K562 (cell line): ENCODE measurements at regions not wholly inside any gene's neighbourhood (a gene's known extent, or its start where the extent isn't known, plus 50 kb on each side); places are given as distances from the start of the nearest gene placed in this dataset.
"Not testable (repeated sequence)": the region's sequence is repeated elsewhere in the genome, so short reads cannot be mapped to it uniquely, and the experiment has no call there.

Experiments used
- ATAC-seq: fragments of 200-7000 bp; cut with Tn5 transposase; 3 replicates; pipeline ENCODE4 v1.9.1; 2020; ENCODE audit warnings: moderate library complexity
- BruUV-seq: library from RNA; stranded (reverse); fragments of 400-500 nt; replicated peaks from 2 replicates; lab custom pipeline; 2021; lab: Mats Ljungman, UMichigan
- CTCF ChIA-PET: fragments of 300-600 bp; formaldehyde crosslinking; extraction: SDS; loops from one replicate; lab custom pipeline; 2021; ENCODE audit warnings: low intra/inter-chr PET ratio; lab: Yijun Ruan, JAX
- POLR2A ChIA-PET: fragments of 300-600, 350-650 bp; sonication (Branson Sonifier 250); formaldehyde crosslinking; extraction: SDS; loops from one replicate; lab custom pipeline; 2021; ENCODE audit warnings: antibody characterized with exemption, inconsistent platforms; lab: Yijun Ruan, JAX
- DNase-seq, 4 experiments: peaks; one replicate each; pipeline versions ENCODE4 v3.0.0 to v3.0.0-alpha.2; 2011 to 2018; ENCODE audit warnings: low spot score in 3 of 4, mixed read lengths in 3 of 4; ENCODE audit errors: extremely low read depth in 1 of 4
- FAIRE-seq: peaks from 2 replicates; lab custom pipeline; 2011; peaks lifted over from hg19 to GRCh38; lab: Jason Lieb, UNC
- H2AFZ ChIP-seq: 2 replicates; pipeline ENCODE4 v1.6.0; 2011; ENCODE audit warnings: low read depth, low read length, control low read depth, inconsistent platforms
- H3K27ac ChIP-seq: fragments of 200-600 bp; 3 replicates; pipeline ENCODE4 v1.8.0; 2011; ENCODE audit warnings: low read depth, mild to moderate bottlenecking, control low read depth, inconsistent platforms, low read length, moderate library complexity, mixed read lengths; ENCODE audit errors: extremely low read depth
- H3K27me3 ChIP-seq, 2 experiments: fragments of 300-600 bp in 1 of 2; 2 replicates in 1 of 2; 3 replicates in 1 of 2; pipeline versions ENCODE4 v1.6.0 to v1.8.0; 2011; ENCODE audit warnings: inconsistent platforms in 2 of 2, low read length in 2 of 2, mild to moderate bottlenecking in 1 of 2, mixed read lengths in 1 of 2, moderate library complexity in 1 of 2; ENCODE audit not compliant: control insufficient read depth in 2 of 2, insufficient read depth in 2 of 2
- H3K36me3 ChIP-seq: fragments of 300-600 bp; 3 replicates; pipeline ENCODE4 v1.8.0; 2011; ENCODE audit warnings: mild to moderate bottlenecking, low read length, inconsistent platforms; ENCODE audit not compliant: control insufficient read depth, insufficient read depth
- H3K4me1 ChIP-seq, 2 experiments: fragments of 200-600 bp in 1 of 2; replicated peaks in 1 of 2; 2 replicates in 1 of 2; 3 replicates in 1 of 2; pipeline versions ENCODE4 v1.5.1 to v1.8.0; 2011; ENCODE audit warnings: inconsistent platforms in 2 of 2, low read length in 2 of 2, mild to moderate bottlenecking in 1 of 2, mixed read lengths in 1 of 2, moderate library complexity in 1 of 2; ENCODE audit not compliant: control insufficient read depth in 2 of 2, insufficient read depth in 2 of 2
- H3K4me2 ChIP-seq: 2 replicates; pipeline ENCODE4 v1.6.1; 2011; ENCODE audit warnings: low read length, control low read depth, inconsistent platforms, mixed read lengths; ENCODE audit not compliant: insufficient read depth
- H3K4me3 ChIP-seq: fragments of 200-600 bp; sonication (generic), shearing (Covaris generic); 2 replicates; pipeline ENCODE4 v1.5.1; 2016; ENCODE audit warnings: control low read depth, inconsistent platforms
- H3K79me2 ChIP-seq: fragments of 200-600 bp; 3 replicates; pipeline ENCODE4 v1.8.0; 2011; ENCODE audit warnings: low read length, inconsistent platforms; ENCODE audit not compliant: control insufficient read depth, insufficient read depth
- H3K9ac ChIP-seq, 2 experiments: 2 replicates each; pipeline versions ENCODE4 v1.6.0 to v1.6.1; 2011; ENCODE audit warnings: low read depth in 2 of 2, low read length in 2 of 2, control low read depth in 1 of 2, inconsistent platforms in 1 of 2, mild to moderate bottlenecking in 1 of 2, mixed read lengths in 1 of 2; ENCODE audit not compliant: insufficient read depth in 1 of 2
- H3K9me1 ChIP-seq: one replicate; pipeline ENCODE4 v1.6.0; 2011; ENCODE audit warnings: inconsistent platforms, mild to moderate bottlenecking, low read length, moderate library complexity; ENCODE audit not compliant: control insufficient read depth, insufficient read depth
- H3K9me3 ChIP-seq: replicated peaks from 2 replicates; pipeline ENCODE4 v1.5.1; 2011; ENCODE audit warnings: low read depth, low read length, inconsistent platforms; ENCODE audit not compliant: control insufficient read depth, insufficient read depth
- H4K20me1 ChIP-seq: replicated peaks from 2 replicates; pipeline ENCODE4 v1.6.1; 2011; ENCODE audit warnings: low read length, inconsistent platforms, mixed read lengths; ENCODE audit not compliant: control insufficient read depth, insufficient read depth
- ARID2 ChIP-seq: fragments of 450-650 bp; IDR thresholded peaks from 2 replicates; pipeline ENCODE4 v1.6.1; 2017; ENCODE audit warnings: antibody characterized with exemption, mild to moderate bottlenecking
- CBX1 ChIP-seq: sonication (generic); IDR thresholded peaks from 2 replicates; pipeline ENCODE4 v1.6.1; 2016; ENCODE audit warnings: antibody characterized with exemption, low read depth, mild to moderate bottlenecking
- FOXA3 ChIP-seq, 2 experiments: fragments of 450-650 bp in 1 of 2; sonication (generic) in 1 of 2; formaldehyde crosslinking; IDR thresholded peaks in 1 of 2; conservative IDR thresholded peaks in 1 of 2; 2 replicates each; pipeline versions ENCODE4 v1.4.0 to v1.8.0; 2020 to 2022; ENCODE audit warnings: mild to moderate bottlenecking in 2 of 2, missing genetic modification reagents in 1 of 2
- FOXJ2 ChIP-seq: fragments of 200-800 bp; sonication (Bioruptor generic); IDR thresholded peaks from 2 replicates; pipeline ENCODE4 v1.6.1; 2016; ENCODE audit warnings: missing genetic modification characterization, missing compliant biosample characterization
- HDAC3 ChIP-seq: fragments of 450-650 bp; IDR thresholded peaks from 2 replicates; pipeline ENCODE4 v1.6.1; 2018; ENCODE audit warnings: borderline replicate concordance, mild to moderate bottlenecking, moderate library complexity; ENCODE audit not compliant: partially characterized antibody
- MEIS2 ChIP-seq: fragments of 450-650 bp; IDR thresholded peaks from 2 replicates; pipeline ENCODE4 v1.6.1; 2014; ENCODE audit warnings: mild to moderate bottlenecking; ENCODE audit not compliant: partially characterized antibody
- TBP ChIP-seq: optimal IDR thresholded peaks from 2 replicates; pipeline ENCODE3; 2011; ENCODE audit warnings: low read depth, low read length, improper control_type of control experiment
- TCF3 ChIP-seq: sonication (generic); formaldehyde crosslinking; IDR thresholded peaks from 2 replicates; pipeline ENCODE4 v1.4.0; 2020; ENCODE audit warnings: mild to moderate bottlenecking, missing genetic modification reagents
- ZNF668 ChIP-seq: fragments of 250-450 bp; sonication (Bioruptor Pico); IDR thresholded peaks from 2 replicates; pipeline ENCODE4 v1.8.0; 2022; ENCODE audit warnings: mild to moderate bottlenecking, inconsistent platforms
- WGBS: fragments of 100-300 bp; shearing (Covaris generic); methylation state at CpG from one replicate; pipeline ENCODE4 v1.1.6; 2016; ENCODE audit warnings: low coverage, mixed read lengths; ENCODE audit not compliant: insufficient coverage; ENCODE audit errors: missing lambda C conversion rate; 5-methylcytosine and 5-hydroxymethylcytosine counted together
- in situ Hi-C: fragments of 300-500 bp; cut with MboI; formaldehyde crosslinking; loops from 4 replicates; pipeline ENCODE4 v1.15.0; 2018; ENCODE audit warnings: inconsistent platforms, mixed read lengths
- intact Hi-C: fragments of 100-400 bp; cut with micrococcal nuclease; formaldehyde crosslinking; loops from 2 replicates; pipeline ENCODE4 v1.14.2; 2022

GRCh38 chr10:57890691-57891090 lies 377.0 kb downstream of the IPMK start (continued):
- TF ChIP-seq TCF3 (CRISPR knock-in tag) (no peak), FOXJ2 (tag) (no peak), ZNF668 (no peak), TBP (no peak), ARID2 (no peak), MEIS2 (no peak), FOXA3 (CRISPR knock-in tag; conservative IDR thresholded peaks at IDR 0.05 in 1 of 2, IDR thresholded peaks at IDR 0.05 in 1 of 2) (no peak), CBX1 (no peak), HDAC3 (no peak)

DNA sequence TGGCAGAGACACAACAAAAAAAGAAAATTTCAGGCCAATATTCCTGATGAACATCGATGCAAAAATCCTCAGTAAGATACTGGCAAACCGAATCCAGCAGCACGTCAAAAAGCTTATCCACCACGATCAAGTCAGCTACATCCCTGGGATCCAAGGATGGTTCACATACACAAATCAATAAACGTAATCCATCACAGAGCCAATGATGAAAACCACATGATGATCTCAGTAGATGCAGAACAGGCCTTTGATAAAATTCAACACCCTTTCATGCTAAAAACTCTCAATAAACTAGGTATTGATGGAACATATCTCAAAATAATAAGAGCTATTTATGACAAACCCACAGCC lies 382.1 kb downstream of the IPMK start:
- H3K9me1 ChIP-seq, H2AFZ ChIP-seq, H3K27me3 ChIP-seq, H3K9ac ChIP-seq, H3K4me3 ChIP-seq, in situ Hi-C loops, H3K79me2 ChIP-seq, H3K4me1 ChIP-seq, H3K36me3 ChIP-seq, POLR2A ChIA-PET, H3K4me2 ChIP-seq, H3K9me3 ChIP-seq, DNase-seq, BruUV-seq, H3K27ac ChIP-seq, H4K20me1 ChIP-seq, ATAC-seq, CTCF ChIA-PET, intact Hi-C loops, FAIRE-seq: not testable (repeated sequence)
- 0% methylated on average over 5 of the region's 5 CpGs for WGBS
